NCI-H2107 treated with DMSO at 0.1 percent for 48 hours (cell line): ENCODE measurements at regions not wholly inside any gene's neighbourhood (a gene's known extent, or its start where the extent isn't known, plus 50 kb on each side); places are given as distances from the start of the nearest gene placed in this dataset.
A peak's percentile ranks its signal among the peaks of the same experiment; 100 is the strongest.

ENCODE experiments used
- DNase-seq: peaks from one replicate; lab custom pipeline; 2025; ENCODE audit not compliant: unreplicated experiment; lab: John Stamatoyannopoulos, UW

- DNase-seq, result no peak
Measured at GRCh38 chr4:56757821-56758411, 63.6 kb downstream of the SPINK2 start.

- no peak for DNase-seq
Measured at GRCh38 chr4:56757261-56757746, 64.2 kb downstream of the SPINK2 start.

- DNase-seq, result no peak
Measured at GRCh38 chr4:56755901-56756300, 65.6 kb downstream of the SPINK2 start.

- no peak for DNase-seq
Measured at GRCh38 chr4:56752985-56753384, 68.5 kb downstream of the SPINK2 start.

GRCh38 chr4:56750231-56750630 is 69.1 kb upstream of the HOPX start:
- no peak for DNase-seq

- DNase-seq, result no peak
Measured at GRCh38 chr4:56748271-56748670, 67.2 kb upstream of the HOPX start.

GRCh38 chr4:56746639-56747038 is 65.5 kb upstream of the HOPX start:
- DNase-seq, result no peak

DNA sequence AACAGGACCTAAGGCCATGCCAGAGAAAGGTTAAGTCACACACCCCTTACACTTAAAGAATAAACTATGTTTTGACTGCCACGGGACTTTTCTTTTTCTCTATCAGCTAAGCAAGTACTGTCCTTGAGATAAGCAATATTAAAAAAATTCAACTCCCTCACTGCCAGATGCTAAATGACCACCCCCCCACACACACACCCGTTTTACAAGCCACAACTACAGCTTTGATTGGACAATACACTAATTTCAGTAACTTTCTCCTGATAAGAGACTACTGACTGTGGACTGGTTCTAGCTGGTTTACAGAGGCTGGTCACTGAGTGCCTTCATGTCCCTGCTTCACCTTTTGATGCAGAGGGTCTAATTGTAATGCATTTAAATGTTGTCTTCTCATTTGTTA is 63.9 kb upstream of the HOPX start:
- DNase-seq, result no peak

GRCh38 chr4:56744030-56744429 is 62.9 kb upstream of the HOPX start:
- DNase-seq, result no peak

DNA sequence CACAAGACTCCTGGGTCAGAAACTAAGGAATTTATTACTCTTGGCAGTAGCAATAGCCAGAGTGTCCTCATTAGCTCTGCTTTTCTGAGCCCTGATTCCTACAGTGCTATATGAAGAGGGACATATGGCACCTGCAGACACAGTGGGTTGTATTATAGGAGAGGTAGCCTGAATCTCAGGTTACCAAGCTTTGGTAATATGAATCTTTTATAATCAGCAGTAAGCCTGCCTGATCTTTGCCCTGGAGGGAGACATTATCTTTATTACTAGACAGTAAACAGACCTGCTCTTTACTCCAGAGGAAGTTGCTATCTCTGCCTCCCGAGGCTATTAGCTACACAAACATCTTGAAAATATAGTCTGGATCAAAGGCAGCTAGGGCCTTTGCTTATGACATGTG is 62.5 kb upstream of the HOPX start:
- DNase-seq, result peak; percentile 8

- no peak for DNase-seq
Measured at GRCh38 chr4:56742080-56742871, 61.2 kb upstream of the HOPX start.

DNA sequence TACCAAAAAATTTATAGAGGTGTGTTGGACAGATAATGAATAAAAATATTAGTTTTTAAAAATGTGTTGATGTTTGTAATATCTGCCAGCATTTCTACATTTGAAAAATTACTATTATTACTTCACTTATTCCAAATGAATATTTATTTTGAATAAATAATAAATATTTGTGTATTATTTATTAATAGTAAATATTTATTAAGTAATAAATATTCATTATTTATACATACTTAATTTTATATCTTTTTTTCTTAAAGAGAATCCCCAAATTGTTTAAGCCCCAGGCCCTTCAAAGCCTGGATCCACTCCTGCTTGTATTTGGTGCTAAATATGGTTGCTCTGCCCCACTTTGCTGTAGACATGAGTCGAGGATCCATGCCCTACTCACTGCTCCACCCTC is 60.5 kb upstream of the HOPX start:
- DNase-seq, result no peak

DNA sequence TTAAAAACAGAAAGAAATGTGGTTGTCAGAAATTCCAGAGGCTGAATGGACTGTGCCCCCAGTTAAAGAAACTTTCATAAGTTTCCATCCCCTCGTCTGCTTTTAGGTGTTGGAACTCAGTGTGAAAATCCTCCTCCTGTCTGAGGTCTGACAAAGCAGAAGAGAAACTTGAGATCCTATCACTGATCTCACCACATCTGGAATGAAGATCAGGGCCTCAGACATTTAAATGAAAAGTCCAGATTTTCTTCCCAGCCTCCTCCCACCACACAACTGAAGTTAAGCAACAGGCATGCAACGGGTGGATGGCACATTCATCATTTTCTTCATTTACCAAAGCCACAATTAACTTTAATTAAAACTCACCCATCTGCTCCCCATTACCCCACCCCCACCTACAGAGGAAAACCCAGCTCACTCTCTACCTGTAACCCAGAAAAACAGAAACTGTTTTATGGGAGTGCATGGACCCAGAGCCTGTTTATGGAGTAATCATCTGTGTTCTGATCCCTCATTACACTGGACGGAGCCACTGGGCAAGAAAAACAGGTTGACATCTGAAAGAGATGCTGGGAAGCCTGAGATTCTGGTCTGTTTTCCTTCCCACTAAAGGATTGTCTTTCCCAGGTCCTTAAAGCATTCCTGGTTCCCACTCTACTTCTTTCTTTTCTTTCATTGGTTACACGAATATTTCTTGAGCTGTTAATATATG is 58.1 kb upstream of the HOPX start:
- no peak for DNase-seq

GRCh38 chr4:56737666-56738065 is 56.6 kb upstream of the HOPX start:
- no peak for DNase-seq

- no peak for DNase-seq
Measured at GRCh38 chr4:56733352-56733751, 52.3 kb upstream of the HOPX start.

DNA sequence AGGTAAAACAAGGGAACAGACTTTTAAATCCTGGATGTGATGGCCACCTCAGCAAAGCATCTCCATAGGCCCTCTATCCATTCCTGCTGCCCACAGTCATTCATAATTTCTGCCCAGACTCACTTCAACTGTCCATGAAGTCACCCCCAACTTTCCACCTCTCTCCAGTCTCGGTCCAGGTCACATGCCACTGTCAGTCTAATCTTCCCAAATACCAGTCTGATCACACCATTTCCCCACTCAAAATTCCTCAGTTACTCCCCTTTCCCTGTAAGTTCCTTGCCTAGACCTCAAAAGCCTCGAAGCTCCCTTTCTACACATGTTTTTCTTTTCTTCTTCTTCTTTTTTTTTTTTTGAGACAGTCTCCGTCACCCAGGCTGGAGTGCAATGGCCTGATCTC is 51.2 kb upstream of the HOPX start:
- no peak for DNase-seq

DNA sequence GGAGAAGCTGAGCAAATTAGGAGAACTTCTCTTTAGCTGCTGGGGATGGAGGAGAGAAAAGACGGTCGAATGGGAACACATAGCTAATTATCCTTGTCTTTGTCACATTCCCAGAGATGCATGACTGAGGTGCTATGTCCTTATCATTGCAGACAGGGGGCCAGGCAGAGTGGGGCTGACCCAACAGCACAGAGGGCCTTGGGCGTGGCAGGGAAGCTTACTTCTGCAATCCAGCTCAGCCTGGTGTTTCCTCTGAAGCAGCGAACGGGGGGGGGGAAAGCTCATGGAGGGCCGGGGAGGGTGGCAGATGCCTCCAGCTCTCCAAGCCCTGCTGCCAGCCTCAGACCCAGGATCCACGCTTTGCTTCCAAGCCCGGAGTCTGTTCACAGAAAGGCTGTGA is 50.8 kb upstream of the HOPX start:
- DNase-seq, result no peak
